ENCODE measurements at regions not wholly inside any gene's neighbourhood (a gene's known extent, or its start where the extent isn't known, plus 50 kb on each side); places are given as distances from the start of the nearest gene placed in this dataset.

DNA sequence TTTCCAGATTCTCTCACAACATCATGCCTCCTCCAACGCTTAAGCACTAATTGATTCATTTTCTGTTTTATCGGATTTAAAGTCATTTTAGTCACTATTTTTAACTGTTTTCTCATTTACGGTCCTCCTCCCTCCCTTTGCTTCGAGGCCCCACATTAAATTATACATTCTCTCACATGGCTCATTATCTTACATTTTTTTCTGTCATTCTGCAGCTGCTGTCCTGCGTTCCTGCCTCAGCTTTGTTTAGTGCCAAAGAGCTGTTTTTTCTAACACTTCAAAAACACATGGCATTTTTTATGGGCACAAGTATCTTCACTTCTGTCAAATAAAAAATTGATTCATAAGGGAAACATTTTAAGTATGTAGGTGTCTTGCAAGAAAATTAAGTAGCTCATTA lies 130.1 kb upstream of the FST start:
- no peaks in the 10 kb centered on the region for H3K27me3 ChIP-seq
- DNase-seq (no peak), ATAC-seq (no peak)
- no peaks in the 10 kb centered on the region for H3K36me3 ChIP-seq
- no peaks in the 10 kb centered on the region for H3K9me3 ChIP-seq
- intact Hi-C loops (cut with DNase I), result no loop called here
- no peak overlapping the region for H3K4me3 ChIP-seq
- TF ChIP-seq, protein P1, sequence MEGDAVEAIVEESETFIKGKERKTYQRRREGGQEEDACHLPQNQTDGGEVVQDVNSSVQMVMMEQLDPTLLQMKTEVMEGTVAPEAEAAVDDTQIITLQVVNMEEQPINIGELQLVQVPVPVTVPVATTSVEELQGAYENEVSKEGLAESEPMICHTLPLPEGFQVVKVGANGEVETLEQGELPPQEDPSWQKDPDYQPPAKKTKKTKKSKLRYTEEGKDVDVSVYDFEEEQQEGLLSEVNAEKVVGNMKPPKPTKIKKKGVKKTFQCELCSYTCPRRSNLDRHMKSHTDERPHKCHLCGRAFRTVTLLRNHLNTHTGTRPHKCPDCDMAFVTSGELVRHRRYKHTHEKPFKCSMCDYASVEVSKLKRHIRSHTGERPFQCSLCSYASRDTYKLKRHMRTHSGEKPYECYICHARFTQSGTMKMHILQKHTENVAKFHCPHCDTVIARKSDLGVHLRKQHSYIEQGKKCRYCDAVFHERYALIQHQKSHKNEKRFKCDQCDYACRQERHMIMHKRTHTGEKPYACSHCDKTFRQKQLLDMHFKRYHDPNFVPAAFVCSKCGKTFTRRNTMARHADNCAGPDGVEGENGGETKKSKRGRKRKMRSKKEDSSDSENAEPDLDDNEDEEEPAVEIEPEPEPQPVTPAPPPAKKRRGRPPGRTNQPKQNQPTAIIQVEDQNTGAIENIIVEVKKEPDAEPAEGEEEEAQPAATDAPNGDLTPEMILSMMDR (IDR thresholded peaks at IDR 0.05), result no peak
- no peak for TF ChIP-seq POLR2A (IDR thresholded peaks at IDR 0.05)
- H3K27ac ChIP-seq, result no peak overlapping the region
- H3K4me1 ChIP-seq, result no peaks in the 10 kb centered on the region
- 60% methylated on average over 5 of the region's 5 CpGs for WGBS (ENCODE audit: insufficient coverage, low coverage, low lambda C conversion rate, missing lambda C conversion rate)

DNA sequence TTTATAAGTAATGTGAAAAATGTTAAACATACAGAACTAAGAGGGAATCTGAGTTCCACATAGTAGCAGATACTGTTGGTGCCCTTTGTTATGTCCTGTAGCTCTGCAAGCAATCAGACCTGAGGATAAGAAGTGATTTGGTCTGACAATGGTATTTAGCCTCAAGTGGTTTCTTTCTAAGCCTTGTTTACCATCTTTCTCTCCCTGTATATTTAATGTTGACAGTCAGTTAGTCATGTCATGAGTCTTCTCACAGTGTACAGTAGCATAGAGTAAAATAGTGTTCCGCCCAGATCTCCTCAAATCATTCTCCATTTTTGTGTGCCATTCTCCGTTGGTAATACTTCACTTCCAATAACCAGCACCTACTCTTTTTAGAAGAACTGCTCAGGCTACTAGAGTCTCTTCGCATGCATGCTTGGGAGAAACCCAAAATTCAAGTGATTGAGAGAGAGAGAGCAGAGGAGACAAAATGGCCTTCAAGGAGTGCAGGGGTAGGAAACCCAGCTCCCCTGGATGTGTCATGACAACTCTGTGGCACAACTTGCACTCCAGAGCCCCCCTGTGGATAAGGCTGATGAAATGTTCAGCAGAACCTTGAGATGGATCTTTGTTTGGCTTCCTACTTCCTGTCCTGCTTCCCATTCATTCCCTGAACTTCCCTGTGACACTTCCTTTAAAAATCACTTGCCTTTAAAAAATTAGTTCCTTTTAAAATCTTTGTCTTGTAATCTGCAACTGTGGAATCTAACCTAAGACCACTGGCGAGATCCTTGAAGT lies 129.2 kb upstream of the FST start:
- DNase-seq (no peak), ATAC-seq (no peak)
- intact Hi-C loops (cut with DNase I), result no loop called here
- WGBS (ENCODE audit: insufficient coverage, low coverage, low lambda C conversion rate, missing lambda C conversion rate), result 67% methylated on average over 3 of the region's 4 CpGs
- H3K4me3 ChIP-seq, result no peak overlapping the region
- H3K27ac ChIP-seq, result no peak overlapping the region
- H3K4me1 ChIP-seq, result no peaks in the 10 kb centered on the region
- H3K9me3 ChIP-seq, result no peaks in the 10 kb centered on the region
- H3K36me3 ChIP-seq, result no peaks in the 10 kb centered on the region
- TF ChIP-seq, protein P1 (IDR thresholded peaks at IDR 0.05), result no peak
- no peak for TF ChIP-seq POLR2A (IDR thresholded peaks at IDR 0.05)
- no peaks in the 10 kb centered on the region for H3K27me3 ChIP-seq

DNA sequence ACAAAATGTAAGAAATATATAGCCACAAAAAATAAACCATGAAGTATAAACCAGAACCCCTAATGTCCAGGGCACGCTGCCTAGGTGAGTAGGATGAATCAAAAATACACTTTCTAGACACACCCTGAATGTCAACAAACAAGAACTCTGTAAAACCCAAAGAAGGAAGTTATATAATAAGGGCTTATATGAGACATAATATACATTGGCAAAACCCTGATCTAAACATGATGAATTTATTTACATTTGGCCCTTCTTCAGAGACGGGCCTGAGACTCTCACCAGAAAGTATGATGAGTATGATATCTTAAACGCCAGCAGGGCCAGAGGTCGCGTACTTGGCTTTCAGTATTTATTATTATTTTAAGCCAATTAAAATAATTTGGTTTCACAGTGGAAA lies 125.1 kb upstream of the FST start:
- no peaks in the 10 kb centered on the region for H3K4me1 ChIP-seq
- H3K4me3 ChIP-seq, result no peak overlapping the region
- intact Hi-C loops (cut with DNase I), result no loop called here
- no peaks in the 10 kb centered on the region for H3K9me3 ChIP-seq
- ATAC-seq (no peak), DNase-seq (no peak)
- H3K27ac ChIP-seq, result no peak overlapping the region
- no peaks in the 10 kb centered on the region for H3K36me3 ChIP-seq
- H3K27me3 ChIP-seq, result no peaks in the 10 kb centered on the region
- WGBS (ENCODE audit: insufficient coverage, low coverage, low lambda C conversion rate, missing lambda C conversion rate), result 74% methylated on average over 5 of the region's 5 CpGs
- TF ChIP-seq POLR2A (IDR thresholded peaks at IDR 0.05), result no peak
- TF ChIP-seq, protein P1 (IDR thresholded peaks at IDR 0.05), result no peak

DNA sequence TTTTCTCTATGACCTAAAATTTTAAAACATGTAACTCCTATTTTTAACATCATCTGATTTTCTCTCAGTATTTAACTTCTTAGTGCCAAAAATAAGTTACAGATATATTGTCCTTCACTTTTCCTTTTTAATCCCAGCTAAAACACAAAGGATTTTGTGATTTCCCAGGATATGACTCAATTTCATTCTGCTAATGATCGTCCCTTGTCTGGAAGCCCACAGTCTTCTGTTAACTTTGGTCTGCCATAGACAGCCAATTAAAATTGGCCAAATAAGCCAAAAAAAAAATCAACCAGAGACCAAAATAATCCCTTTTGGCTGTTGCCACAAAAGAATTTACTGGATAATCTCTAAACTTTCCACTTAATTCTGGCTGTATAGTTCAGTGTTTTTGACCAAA lies 124.5 kb upstream of the FST start:
- Histone ChIP-seq H3K27ac (no peak overlapping the region), H3K4me1 (no peaks in the 10 kb centered on the region), H3K27me3 (no peaks in the 10 kb centered on the region), H3K4me3 (no peak overlapping the region), H3K36me3 (no peaks in the 10 kb centered on the region), H3K9me3 (no peaks in the 10 kb centered on the region)
- no peak for TF ChIP-seq POLR2A (IDR thresholded peaks at IDR 0.05)
- TF ChIP-seq, protein P1 (IDR thresholded peaks at IDR 0.05), result no peak
- DNase-seq (no peak), ATAC-seq (no peak)
- 50% methylated on average over 1 of the region's 1 CpG for WGBS (ENCODE audit: insufficient coverage, low coverage, low lambda C conversion rate, missing lambda C conversion rate)
- intact Hi-C loops (cut with DNase I), result no loop called here

Measured in right lobe of liver (tissue), 6 donors.